H1 (cell line): ENCODE measurements at regions not wholly inside any gene's neighbourhood (a gene's known extent, or its start where the extent isn't known, plus 50 kb on each side); places are given as distances from the start of the nearest gene placed in this dataset.

Source experiments
- CTCF ChIA-PET: fragments of 300-600 bp; sonication (Branson Sonifier 250); formaldehyde crosslinking; loops from one replicate; lab custom pipeline; 2021; ENCODE audit not compliant: partially characterized antibody; lab: Charles Lee
- POLR2A ChIA-PET: fragments of 300-600 bp; sonication (Branson Sonifier 250); formaldehyde crosslinking; loops from one replicate; lab custom pipeline; 2021; ENCODE audit warnings: inconsistent platforms; ENCODE audit not compliant: partially characterized antibody; lab: Charles Lee
- DNase-seq, 2 experiments: peaks; one replicate each; pipeline versions ENCODE4 v3.0.0 to v3.0.0-alpha.2; 2010 to 2022; ENCODE audit warnings: low spot score in 2 of 2, low read depth in 1 of 2, mixed read lengths in 1 of 2
- FAIRE-seq: peaks from 2 replicates; lab custom pipeline; 2011; peaks lifted over from hg19 to GRCh38; lab: Jason Lieb, UNC
- H2AFZ ChIP-seq: 2 replicates; pipeline ENCODE4 v1.8.1; 2012; ENCODE audit warnings: low read length, inconsistent platforms
- H2AK5ac ChIP-seq: 2 replicates; pipeline ENCODE4 v1.6.1; 2013; ENCODE audit warnings: low read depth, low read length
- H2BK120ac ChIP-seq: replicated peaks from 2 replicates; pipeline ENCODE3; 2013; ENCODE audit warnings: low read depth, low read length, inconsistent platforms
- H2BK12ac ChIP-seq: 2 replicates; pipeline ENCODE4 v1.6.1; 2013; ENCODE audit warnings: low read depth, low read length
- H2BK15ac ChIP-seq: 2 replicates; pipeline ENCODE4 v1.6.1; 2013; ENCODE audit warnings: low read length
- H2BK20ac ChIP-seq: 2 replicates; pipeline ENCODE4 v1.6.1; 2013; ENCODE audit warnings: low read length
- H2BK5ac ChIP-seq: 2 replicates; pipeline ENCODE4 v1.6.1; 2013; ENCODE audit warnings: low read depth, low read length
- H3K14ac ChIP-seq: 2 replicates; pipeline ENCODE4 v1.6.1; 2013; ENCODE audit warnings: inconsistent platforms; ENCODE audit not compliant: insufficient read length
- H3K18ac ChIP-seq: 2 replicates; pipeline ENCODE4 v1.6.1; 2013; ENCODE audit warnings: low read length; ENCODE audit errors: extremely low read depth
- H3K23ac ChIP-seq: 2 replicates; pipeline ENCODE4 v1.6.1; 2013; ENCODE audit warnings: inconsistent platforms; ENCODE audit not compliant: insufficient read length
- H3K23me2 ChIP-seq: 2 replicates; pipeline ENCODE4 v1.6.1; 2013; ENCODE audit warnings: low read depth, low read length
- H3K27ac ChIP-seq: 2 replicates; pipeline ENCODE4 v1.6.1; 2011; ENCODE audit warnings: low read depth, low read length, inconsistent platforms
- H3K27me3 ChIP-seq, 4 experiments: replicated peaks in 1 of 4; 1 replicate in 1 of 4; 2 replicates in 3 of 4; pipeline versions ENCODE4 v1.6.1 to v1.8.1; 2011 to 2013; ENCODE audit warnings: low read length in 3 of 4, mild to moderate bottlenecking in 3 of 4, inconsistent platforms in 2 of 4, mixed read lengths in 2 of 4, moderate library complexity in 1 of 4; ENCODE audit not compliant: control insufficient read depth in 3 of 4, insufficient read depth in 3 of 4; ENCODE audit errors: extremely low read depth in 1 of 4
- H3K36me3 ChIP-seq, 4 experiments: 2 replicates each; pipeline versions ENCODE4 v1.6.1 to v1.8.1; 2011 to 2013; ENCODE audit warnings: mild to moderate bottlenecking in 4 of 4, low read length in 3 of 4, moderate library complexity in 2 of 4, control low read depth in 1 of 4, inconsistent platforms in 1 of 4; ENCODE audit not compliant: insufficient read depth in 4 of 4, control insufficient read depth in 2 of 4
- H3K4ac ChIP-seq: replicated peaks from 2 replicates; pipeline ENCODE3; 2013; ENCODE audit warnings: low read length, low read depth, mixed read lengths, inconsistent platforms; ENCODE audit not compliant: insufficient read length
- H3K4me1 ChIP-seq, 4 experiments: replicated peaks in 1 of 4; 1 replicate in 1 of 4; 2 replicates in 3 of 4; pipeline versions ENCODE4 v1.6.1 to v1.8.1; 2011 to 2013; ENCODE audit warnings: low read length in 3 of 4, inconsistent platforms in 2 of 4, mixed read lengths in 1 of 4; ENCODE audit not compliant: insufficient read depth in 4 of 4, control insufficient read depth in 3 of 4
- H3K4me2 ChIP-seq, 2 experiments: 2 replicates each; pipeline versions ENCODE4 v1.6.1 to v1.8.1; 2011 to 2013; ENCODE audit warnings: low read depth in 2 of 2, low read length in 2 of 2, control low read depth in 1 of 2, inconsistent platforms in 1 of 2, mild to moderate bottlenecking in 1 of 2; ENCODE audit not compliant: insufficient read depth in 1 of 2
- H3K4me3 ChIP-seq, 4 experiments: fragments of 200-600, 300-600 bp in 1 of 4; sonication (generic), shearing (Covaris generic), sonication (Bioruptor Twin) in 1 of 4; 2 replicates each; pipeline versions ENCODE4 v1.5.1 to v1.8.1; 2011 to 2016; ENCODE audit warnings: low read length in 4 of 4, low read depth in 3 of 4, control low read depth in 2 of 4, inconsistent platforms in 2 of 4, mild to moderate bottlenecking in 2 of 4, mixed read lengths in 1 of 4, moderate library complexity in 1 of 4; ENCODE audit not compliant: insufficient read depth in 2 of 4; ENCODE audit errors: extremely low read depth in 1 of 4
- H3K56ac ChIP-seq: replicated peaks from 2 replicates; pipeline ENCODE3; 2013; ENCODE audit warnings: low read depth, mild to moderate bottlenecking, mixed read lengths, low read length, inconsistent platforms; ENCODE audit not compliant: insufficient read length
- H3K79me1 ChIP-seq: 2 replicates; pipeline ENCODE4 v1.6.1; 2013; ENCODE audit warnings: low read depth, low read length, control low read depth
- H3K79me2 ChIP-seq, 2 experiments: 2 replicates each; pipeline versions ENCODE4 v1.6.1 to v1.8.1; 2012 to 2013; ENCODE audit warnings: low read length in 2 of 2, mild to moderate bottlenecking in 2 of 2, inconsistent platforms in 1 of 2; ENCODE audit not compliant: insufficient read depth in 2 of 2, control insufficient read depth in 1 of 2
- H3K9ac ChIP-seq, 4 experiments: replicated peaks in 1 of 4; 1 replicate in 1 of 4; 2 replicates in 3 of 4; pipeline versions ENCODE4 v1.6.1 to v1.8.1; 2011 to 2013; ENCODE audit warnings: low read depth in 3 of 4, low read length in 3 of 4, control low read depth in 2 of 4, mild to moderate bottlenecking in 2 of 4, moderate library complexity in 2 of 4, inconsistent platforms in 1 of 4; ENCODE audit errors: extremely low read depth in 1 of 4
- H3K9me3 ChIP-seq, 2 experiments: 2 replicates each; pipeline versions ENCODE4 v1.6.1 to v1.8.1; 2012 to 2013; ENCODE audit warnings: mild to moderate bottlenecking in 2 of 2, moderate library complexity in 2 of 2, control low read depth in 1 of 2, inconsistent platforms in 1 of 2, low read depth in 1 of 2, low read length in 1 of 2, mixed read lengths in 1 of 2; ENCODE audit not compliant: insufficient read depth in 2 of 2
- H4K20me1 ChIP-seq, 2 experiments: replicated peaks in 1 of 2; 2 replicates each; pipeline versions ENCODE3 to v1.8.1; 2011 to 2013; ENCODE audit warnings: inconsistent platforms in 2 of 2, low read length in 2 of 2, mild to moderate bottlenecking in 1 of 2; ENCODE audit not compliant: insufficient read depth in 2 of 2, control insufficient read depth in 1 of 2
- H4K5ac ChIP-seq: 2 replicates; pipeline ENCODE4 v1.6.1; 2013; ENCODE audit warnings: low read length, low read depth, mixed read lengths, inconsistent platforms; ENCODE audit not compliant: insufficient read length
- H4K8ac ChIP-seq: 2 replicates; pipeline ENCODE4 v1.8.0; 2013; ENCODE audit warnings: mild to moderate bottlenecking, moderate library complexity, low read length, inconsistent platforms; ENCODE audit not compliant: insufficient read depth; ENCODE audit errors: extremely low read depth
- H4K91ac ChIP-seq: replicated peaks from 2 replicates; pipeline ENCODE3; 2013; ENCODE audit warnings: low read length, mixed read lengths, inconsistent platforms; ENCODE audit not compliant: insufficient read length
- BCL11A ChIP-seq, 2 experiments: IDR thresholded peaks; one replicate each; pipeline ENCODE4 v1.6.1; 2011; ENCODE audit warnings: low read depth in 2 of 2, low read length in 2 of 2, mild to moderate bottlenecking in 2 of 2
- CHD2 ChIP-seq: IDR thresholded peaks from 2 replicates; pipeline ENCODE4 v1.6.1; 2012; ENCODE audit warnings: low read length, improper control_type of control experiment
- EP300 ChIP-seq, 2 experiments: IDR thresholded peaks; 1 replicate in 1 of 2; 2 replicates in 1 of 2; pipeline ENCODE4 v1.6.1; 2011 to 2012; ENCODE audit warnings: low read depth in 2 of 2, low read length in 2 of 2, mild to moderate bottlenecking in 2 of 2, borderline replicate concordance in 1 of 2, inconsistent platforms in 1 of 2, moderate library complexity in 1 of 2
- HDAC6 ChIP-seq: IDR thresholded peaks from one replicate; pipeline ENCODE4 v1.7.1; 2012; ENCODE audit warnings: low read depth, mild to moderate bottlenecking, inconsistent platforms, low read length, moderate library complexity
- RNF2 ChIP-seq: fragments of 200-900, 300-1000 bp; sonication (generic); IDR thresholded peaks from 2 replicates; pipeline ENCODE4 v1.7.1; 2016; ENCODE audit warnings: borderline replicate concordance, low read depth, mild to moderate bottlenecking, antibody characterized with exemption, low read length; ENCODE audit not compliant: poor library complexity, severe bottlenecking; ENCODE audit errors: missing control alignments
- SIRT6 ChIP-seq: IDR thresholded peaks from one replicate; pipeline ENCODE4 v1.7.1; 2012; ENCODE audit warnings: low read length, inconsistent platforms
- TBP ChIP-seq: IDR thresholded peaks from 2 replicates; pipeline ENCODE4 v1.6.1; 2011; ENCODE audit warnings: low read depth, low read length, improper control_type of control experiment
- ZNF274 ChIP-seq: IDR thresholded peaks from 2 replicates; pipeline ENCODE4 v1.7.0; 2012; ENCODE audit warnings: low read length, borderline replicate concordance; ENCODE audit errors: extremely low read depth
- WGBS, 2 experiments: shearing (Covaris generic) in 1 of 2; methylation state at CpG; one replicate each; pipeline versions ENCODE4 v1.1.6 to v1.1.7; 2013 to 2015; ENCODE audit warnings: low lambda C conversion rate in 2 of 2, mixed read lengths in 2 of 2, inconsistent platforms in 1 of 2, low coverage in 1 of 2, missing lambda C conversion rate in 1 of 2; ENCODE audit not compliant: insufficient replicate concordance in 2 of 2, insufficient coverage in 1 of 2, insufficient read length in 1 of 2; ENCODE audit errors: extremely low coverage in 1 of 2, missing lambda C conversion rate in 1 of 2; 5-methylcytosine and 5-hydroxymethylcytosine counted together

DNA sequence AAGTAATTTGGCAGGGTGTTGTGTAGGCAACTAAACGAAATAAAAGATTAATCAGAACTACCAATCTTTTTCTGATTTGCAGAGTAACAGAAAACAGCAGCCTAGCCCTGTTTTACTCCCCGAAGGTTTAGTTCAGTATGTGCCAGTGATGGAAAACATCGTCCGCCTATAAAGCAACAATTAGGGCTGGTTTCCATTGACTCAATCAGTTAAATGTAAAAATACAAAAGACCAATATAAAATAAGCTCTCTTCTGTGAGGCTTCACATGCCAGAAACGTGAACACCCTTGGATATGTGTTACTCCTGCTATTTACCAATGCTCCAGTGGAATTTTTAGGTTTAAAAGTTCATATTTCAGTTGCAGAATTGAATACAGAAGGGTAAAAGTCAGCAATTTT lies 210.5 kb upstream of the RSPO3 start:
- H3K23me2 ChIP-seq = no peaks in the 10 kb centered on the region
- no peak overlapping the region for H3K4me2 ChIP-seq
- no peak for TF ChIP-seq RNF2
- no peak for TF ChIP-seq SIRT6
- TF ChIP-seq EP300 (IDR thresholded peaks at IDR 0.05; ENCODE audit: borderline replicate concordance in 1 of 2, low read depth in 2 of 2, low read length in 2 of 2) = no peak
- no peak for TF ChIP-seq HDAC6
- TF ChIP-seq TBP = no peak
- no peak for TF ChIP-seq ZNF274
- TF ChIP-seq CHD2 = no peak
- TF ChIP-seq BCL11A (IDR thresholded peaks at IDR 0.05; ENCODE audit: low read depth in 2 of 2, low read length in 2 of 2) = no peak
- WGBS, 2 experiments = 75% methylated on average over 5 of the region's 5 CpGs; no CpG with 5 or more reads in 1 of the 2 experiments
- no peak overlapping the region for H2BK15ac ChIP-seq
- no peak overlapping the region for H3K23ac ChIP-seq
- H4K5ac ChIP-seq = no peak overlapping the region
- no peak overlapping the region for H4K8ac ChIP-seq
- H3K4me1 ChIP-seq = no peaks in the 10 kb centered on the region
- H3K4me3 ChIP-seq = no peak overlapping the region
- no peak overlapping the region for H4K91ac ChIP-seq
- H3K27me3 ChIP-seq = no peaks in the 10 kb centered on the region
- H2BK5ac ChIP-seq = no peak overlapping the region
- H3K9me3 ChIP-seq = no peaks in the 10 kb centered on the region
- H2BK20ac ChIP-seq = no peak overlapping the region
- no peak overlapping the region for H3K27ac ChIP-seq
- H3K79me1 ChIP-seq = no peaks in the 10 kb centered on the region
- H3K56ac ChIP-seq = no peak overlapping the region
- H2AK5ac ChIP-seq = no peak overlapping the region
- no peak overlapping the region for H3K4ac ChIP-seq
- CTCF ChIA-PET = no interaction called here
- H2AFZ ChIP-seq = no peak overlapping the region
- no peak for FAIRE-seq
- H2BK120ac ChIP-seq = no peak overlapping the region
- no peak for DNase-seq
- H3K79me2 ChIP-seq = no peaks in the 10 kb centered on the region
- H2BK12ac ChIP-seq = no peak overlapping the region
- no peaks in the 10 kb centered on the region for H4K20me1 ChIP-seq
- H3K36me3 ChIP-seq = no peaks in the 10 kb centered on the region
- H3K14ac ChIP-seq = no peak overlapping the region
- no peak overlapping the region for H3K18ac ChIP-seq
- no peak overlapping the region for H3K9ac ChIP-seq
- POLR2A ChIA-PET = no interaction called here
